SK-N-SH (cell line): ENCODE measurements at regions not wholly inside any gene's neighbourhood (a gene's known extent, or its start where the extent isn't known, plus 50 kb on each side); places are given as distances from the start of the nearest gene placed in this dataset.

ENCODE experiments used
- CTCF ChIP-seq: fragments of 200-600 bp; sonication (generic); IDR thresholded peaks from 2 replicates; pipeline ENCODE4 v1.6.1; 2017; ENCODE audit warnings: antibody characterized with exemption, mild to moderate bottlenecking, moderate library complexity
- GABPA ChIP-seq: IDR thresholded peaks from 2 replicates; pipeline ENCODE4 v1.4.0; 2012; ENCODE audit warnings: low read depth, mild to moderate bottlenecking
- IRF3 ChIP-seq: fragments of 150-350 bp; IDR thresholded peaks from 2 replicates; pipeline ENCODE4 v1.6.1; 2016; ENCODE audit warnings: mild to moderate bottlenecking, low read depth, low read length
- MAX ChIP-seq: IDR thresholded peaks from 2 replicates; pipeline ENCODE4 v1.4.0; 2012; ENCODE audit warnings: low read depth
- PBX3 ChIP-seq: IDR thresholded peaks from 2 replicates; pipeline ENCODE4; 2012
- REST ChIP-seq: IDR thresholded peaks from 2 replicates; pipeline ENCODE4 v1.6.1; 2012; ENCODE audit warnings: mild to moderate bottlenecking, low read depth, low read length, moderate library complexity
- USF2 ChIP-seq: fragments of 150-350 bp; IDR thresholded peaks from 2 replicates; pipeline ENCODE4 v1.6.1; 2017; ENCODE audit warnings: antibody characterized with exemption, low read length, low read depth, borderline replicate concordance

- TF ChIP-seq PBX3 (no peak), CTCF (no peak), GABPA (no peak), IRF3 (no peak), MAX (no peak), USF2 (no peak), REST (no peak)
Observed at GRCh38 chr2:145036421-145037011, 516.6 kb upstream of the ZEB2 start.
